Suppressor macrophage treated with lipopolysaccharide for 4 hours (primary cell): ENCODE measurements at regions not wholly inside any gene's neighbourhood (a gene's known extent, or its start where the extent isn't known, plus 50 kb on each side); places are given as distances from the start of the nearest gene placed in this dataset.

ENCODE experiments used
- DNase-seq: peaks from one replicate; pipeline ENCODE4 v3.0.0-alpha.2; 2020

DNA sequence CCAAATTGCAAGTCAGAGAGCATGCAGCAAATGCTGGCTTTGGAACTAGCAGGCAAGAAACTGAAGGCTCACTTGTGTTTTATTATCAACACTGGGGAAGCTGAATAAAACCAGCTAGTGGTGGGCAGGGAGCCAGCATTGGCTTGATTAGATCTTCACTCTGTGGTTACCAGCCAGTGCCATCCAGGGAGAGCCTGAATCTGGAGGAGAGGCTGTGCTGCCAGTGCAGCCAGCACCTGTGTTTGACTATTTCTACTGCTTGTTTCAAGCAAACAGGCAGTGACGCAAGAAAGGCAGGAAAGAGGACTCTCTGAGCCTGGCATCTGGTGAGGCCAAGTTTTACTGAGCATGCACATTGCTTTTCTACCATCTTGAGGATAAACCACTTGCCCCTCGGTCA lies 247.0 kb downstream of the PHLDA1 start:
- DNase-seq: no peak

DNA sequence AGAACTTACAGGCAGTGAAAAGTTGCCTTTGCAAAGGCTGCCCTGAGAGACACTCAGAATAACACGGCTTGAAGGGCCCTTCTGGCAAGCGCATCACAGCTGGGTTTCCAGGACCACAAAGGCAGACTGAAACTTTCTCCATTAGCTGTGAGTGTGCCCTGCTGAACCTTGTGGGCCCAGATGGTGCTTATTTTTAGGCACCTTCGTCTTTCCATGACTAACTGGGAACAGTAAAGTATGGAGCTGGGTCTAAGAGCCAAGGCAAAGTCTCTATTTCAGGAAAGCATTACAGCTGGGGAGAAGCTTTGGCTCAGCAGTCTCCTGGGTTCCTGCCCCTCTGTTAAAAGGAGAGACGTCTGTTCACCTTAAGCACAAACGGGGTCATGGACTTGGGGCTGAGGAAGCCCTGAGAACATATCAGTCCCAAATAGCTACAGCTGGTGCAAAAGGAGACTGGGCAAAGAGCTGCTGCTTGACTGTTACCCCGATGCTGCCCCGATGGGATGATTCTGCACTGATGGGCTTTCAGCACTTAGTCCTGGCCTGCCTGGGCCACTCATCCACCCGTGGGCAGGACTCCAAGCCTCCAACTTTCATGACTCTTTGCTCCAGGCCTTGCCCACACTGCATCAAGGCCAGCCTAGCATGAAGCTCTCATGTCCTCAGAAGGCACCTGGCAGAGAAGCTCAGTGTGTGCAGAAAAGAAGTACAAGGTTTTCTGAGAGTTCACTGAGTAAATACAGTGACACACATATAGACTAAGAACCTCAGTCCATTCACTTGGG lies 248.3 kb downstream of the PHLDA1 start:
- DNase-seq: no peak

DNA sequence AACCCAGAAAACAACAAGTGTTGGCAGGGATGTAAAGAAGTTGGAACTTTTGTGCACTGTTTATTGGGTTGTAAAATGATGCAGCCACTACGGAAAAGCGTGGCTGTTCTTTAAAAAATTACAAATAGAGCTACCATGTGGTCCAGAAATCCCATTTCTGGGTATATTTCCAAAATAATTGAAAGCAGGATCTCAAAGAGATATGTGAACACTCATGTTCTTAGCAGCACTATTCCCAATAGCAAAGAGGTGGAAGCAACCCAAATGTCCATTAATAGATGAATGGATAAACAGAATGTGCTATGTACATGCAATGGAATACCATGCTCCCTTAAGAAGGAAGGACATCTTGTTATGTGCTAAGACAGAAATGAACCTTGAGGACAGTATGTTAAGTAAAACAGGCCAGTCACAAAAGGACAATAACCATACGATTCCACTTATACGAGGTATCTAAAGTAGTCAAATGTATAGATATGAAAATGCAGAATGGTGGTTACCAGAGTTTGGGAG lies 249.5 kb downstream of the PHLDA1 start:
- no peak for DNase-seq

DNA sequence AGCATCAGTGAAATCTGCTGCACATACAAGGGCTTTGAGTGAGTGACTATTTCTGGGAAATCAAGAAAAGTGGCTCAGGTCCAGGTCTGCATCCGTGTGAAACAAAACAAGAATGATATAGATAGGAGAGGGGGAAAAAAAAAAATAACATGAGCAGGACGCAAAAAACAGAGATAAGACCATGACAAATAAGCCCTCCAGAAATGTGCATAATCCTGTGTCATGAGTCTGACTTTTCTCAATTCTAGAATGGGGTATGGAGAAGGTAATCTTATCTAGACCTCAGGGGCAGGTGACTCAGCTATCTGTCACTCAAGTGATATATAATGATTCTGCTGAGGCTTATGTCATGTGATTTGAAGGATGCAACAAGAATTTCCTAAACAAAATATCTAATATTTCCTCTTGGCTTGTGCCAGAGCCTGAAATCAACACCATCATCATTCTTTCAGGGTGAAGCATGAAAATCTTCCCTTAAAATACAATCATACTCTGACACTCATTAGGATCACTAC lies 250.0 kb downstream of the PHLDA1 start:
- no peak for DNase-seq

DNA sequence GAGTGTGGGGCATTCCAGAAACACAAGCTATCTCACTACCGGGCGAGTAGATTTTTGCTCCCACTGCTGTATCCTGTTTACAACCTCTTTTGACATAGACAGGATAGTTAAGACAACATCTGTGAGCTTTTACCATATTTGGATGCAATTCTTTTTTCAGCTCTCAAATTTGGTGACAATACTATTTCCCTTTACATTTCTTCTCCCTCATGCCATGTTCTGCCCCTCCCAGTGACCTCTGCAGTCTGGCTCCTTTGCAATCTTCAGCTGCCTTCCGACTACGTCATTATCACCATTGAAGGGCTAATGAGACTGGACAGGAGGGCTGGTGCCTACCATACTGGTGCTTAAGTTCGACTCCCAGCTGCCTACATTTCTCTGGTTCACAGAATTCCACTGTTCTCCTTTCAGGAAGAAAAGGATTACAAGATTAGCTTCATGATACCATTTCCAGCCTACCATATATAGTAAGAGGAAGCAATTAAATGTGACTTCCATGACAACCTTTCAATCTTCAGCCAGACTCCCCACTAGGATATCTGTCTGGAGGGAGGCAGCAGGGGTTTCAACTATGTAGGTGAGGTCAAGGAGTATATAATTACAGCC lies 251.6 kb downstream of the PHLDA1 start:
- DNase-seq: no peak

DNA sequence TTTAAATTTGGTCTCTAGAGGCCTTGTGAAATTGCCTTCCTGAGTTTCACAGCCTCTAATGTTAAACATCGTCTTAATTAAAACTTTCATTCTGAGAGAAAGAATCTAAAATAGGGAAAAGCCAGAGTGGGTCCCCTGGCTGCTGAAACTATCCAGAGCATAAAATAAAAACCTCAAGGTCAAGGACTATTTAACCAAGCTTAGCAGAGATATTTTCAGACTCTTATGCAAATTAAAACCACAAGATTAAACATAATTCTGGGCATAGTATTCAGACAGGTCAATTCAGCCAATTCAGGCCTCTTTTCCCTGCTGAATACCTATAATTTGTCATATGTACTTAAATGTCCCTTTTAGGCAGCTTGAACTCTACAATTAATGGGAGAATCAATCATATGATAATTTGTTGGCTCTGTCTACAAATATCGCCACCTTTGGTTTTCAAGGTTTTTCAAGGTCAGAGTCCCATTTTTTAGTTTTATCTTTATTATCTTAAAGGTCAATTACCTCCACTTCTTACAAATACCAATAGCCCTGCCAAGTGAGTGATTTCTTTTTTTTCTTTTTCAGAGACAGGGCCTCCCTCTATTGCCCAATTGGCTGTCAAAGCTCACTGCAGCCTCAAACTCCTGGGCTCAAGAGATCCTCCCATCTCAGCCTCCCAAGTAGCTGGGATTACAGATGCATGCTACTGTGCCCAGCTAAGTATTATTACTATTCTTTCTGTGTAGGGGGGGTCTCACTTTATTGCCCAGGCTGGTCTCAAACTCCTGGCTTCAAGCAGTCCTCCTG lies 257.1 kb downstream of the PHLDA1 start:
- no peak for DNase-seq

DNA sequence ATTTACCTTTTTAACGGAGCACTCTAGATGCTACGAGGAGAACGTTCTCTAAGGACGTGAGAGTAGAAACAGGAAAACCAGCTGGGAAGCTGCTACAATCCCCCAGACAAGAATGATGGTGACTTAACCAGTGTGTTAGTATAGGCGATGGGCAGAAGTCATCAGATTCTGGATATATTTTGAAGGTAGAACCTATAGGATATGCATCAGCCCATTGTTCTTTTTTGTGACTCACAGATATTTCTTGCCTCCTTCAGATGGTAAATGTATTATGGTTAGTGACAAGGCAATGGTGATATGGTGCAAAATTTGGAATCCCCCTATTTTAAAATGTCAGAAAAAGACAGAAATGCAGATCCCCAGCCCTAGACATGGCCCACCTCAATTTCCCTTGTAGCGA lies 258.2 kb downstream of the PHLDA1 start:
- DNase-seq: no peak

DNA sequence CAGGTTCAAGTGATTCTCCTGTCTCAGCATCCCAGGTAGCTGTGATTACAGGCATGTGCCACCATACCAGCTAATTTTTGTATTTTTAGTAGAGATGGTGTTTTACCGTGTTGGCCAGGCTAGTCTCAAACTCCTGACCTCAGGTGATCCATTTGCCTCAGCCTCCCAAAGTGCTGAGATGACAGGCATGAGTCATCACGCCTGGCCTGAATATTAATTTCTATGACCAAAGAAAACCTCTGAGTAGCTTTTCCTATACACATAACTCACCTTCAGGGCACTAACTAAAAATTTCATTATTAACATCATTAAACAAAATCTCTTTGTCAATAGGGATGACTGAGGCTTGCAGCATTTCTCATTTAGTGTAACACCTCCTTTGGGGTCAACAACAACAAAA lies 259.6 kb upstream of the KRR1 start:
- DNase-seq: no peak

DNA sequence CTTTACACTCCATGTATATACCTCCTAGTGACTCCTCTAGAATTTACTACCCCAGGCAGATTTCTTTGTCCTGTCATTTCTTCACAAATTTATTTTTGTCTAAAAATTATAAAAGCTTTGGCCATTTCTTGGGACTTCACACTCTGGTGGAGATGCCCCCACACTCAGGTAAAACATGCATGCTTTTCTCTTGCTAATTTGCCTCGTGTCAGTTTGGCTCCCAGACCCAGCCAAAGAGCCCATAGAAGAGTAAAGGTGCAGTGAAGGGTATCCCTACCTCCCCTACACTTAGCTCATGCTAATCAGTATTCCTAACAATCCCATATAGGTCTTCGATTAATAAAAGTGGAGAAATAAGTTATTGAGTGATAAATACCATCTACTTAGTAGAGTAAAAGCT lies 256.5 kb upstream of the KRR1 start:
- DNase-seq: no peak

DNA sequence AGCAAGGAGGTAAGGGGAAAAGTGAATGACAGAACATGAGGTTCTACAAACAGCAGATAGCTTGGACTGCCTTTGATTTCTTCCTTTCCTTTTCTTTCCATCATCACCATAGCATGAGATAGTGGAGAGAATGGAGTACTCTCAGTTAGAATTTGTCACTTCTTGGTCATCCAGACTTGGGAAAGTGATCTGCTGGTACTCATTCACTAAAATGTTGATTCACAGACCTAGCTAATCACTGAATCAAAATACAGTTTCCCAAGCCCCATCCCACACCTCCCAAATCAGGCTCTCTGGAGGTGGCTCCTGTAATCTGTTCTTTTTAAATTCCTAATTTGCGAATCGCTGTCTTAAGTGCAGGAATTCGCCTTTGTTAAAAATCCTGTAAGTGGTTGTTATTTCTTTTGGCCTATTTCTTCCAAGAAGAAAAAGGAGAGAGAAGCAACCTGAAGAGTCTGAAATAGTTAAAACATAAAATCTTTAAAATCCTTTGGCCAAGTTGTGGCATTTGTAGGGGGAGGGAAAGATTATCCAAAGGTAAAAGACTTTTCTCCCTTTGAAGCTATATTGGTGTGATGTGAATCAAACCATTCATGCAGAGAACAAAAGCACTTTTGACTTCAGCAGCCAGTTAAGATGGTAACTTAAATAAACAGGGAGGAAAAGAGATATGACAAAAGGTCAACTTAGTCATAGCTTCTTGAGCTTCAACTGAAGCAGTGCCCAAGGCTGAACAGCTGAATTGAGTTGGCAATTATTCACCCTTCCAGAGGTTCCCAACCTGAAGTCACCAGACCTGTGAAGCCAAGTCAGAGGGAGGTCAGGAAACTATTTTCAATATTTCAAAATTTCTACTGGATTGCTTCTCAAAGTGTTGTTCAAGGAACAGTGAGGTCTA lies 255.1 kb upstream of the KRR1 start:
- peak; percentile 18 for DNase-seq

DNA sequence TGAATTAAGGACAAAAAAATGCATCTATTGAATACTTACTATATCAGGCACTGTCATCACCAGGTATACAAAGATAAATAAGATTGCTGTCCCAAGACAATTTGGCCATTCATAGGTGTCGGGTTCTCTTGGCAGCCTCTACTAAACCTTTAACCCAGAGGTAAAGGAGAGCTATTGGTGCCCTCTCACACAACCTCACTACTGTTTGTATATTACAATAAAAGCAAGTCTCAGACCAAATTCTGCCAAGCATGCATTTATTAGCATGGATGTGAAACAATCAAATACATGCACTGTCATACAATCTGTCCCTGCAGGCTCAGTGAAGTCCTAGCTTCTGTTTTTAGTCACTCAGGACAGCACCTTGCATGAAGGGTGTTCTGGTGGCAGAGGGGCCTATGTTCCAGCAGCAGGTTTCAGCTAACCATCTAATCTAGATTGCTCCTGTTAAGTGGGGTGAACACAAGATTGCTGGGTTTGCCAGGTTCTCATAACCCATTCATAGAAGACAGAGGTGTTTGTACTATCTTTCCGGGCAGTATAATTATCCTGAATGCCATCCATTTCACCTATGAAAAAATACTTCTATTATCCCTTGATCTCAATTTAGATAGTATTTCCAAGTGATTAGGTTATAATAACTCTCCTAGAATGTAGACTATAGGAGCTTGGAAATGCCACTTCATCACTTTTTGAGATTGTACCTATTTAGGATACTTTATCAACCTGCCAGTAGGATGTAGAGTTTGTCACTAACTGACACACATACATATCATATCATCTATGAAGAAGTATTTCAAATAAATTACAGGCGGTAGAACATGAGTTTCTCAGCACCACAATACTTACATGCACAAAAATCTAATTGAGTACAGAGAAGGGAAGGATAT lies 254.0 kb upstream of the KRR1 start:
- DNase-seq: no peak

DNA sequence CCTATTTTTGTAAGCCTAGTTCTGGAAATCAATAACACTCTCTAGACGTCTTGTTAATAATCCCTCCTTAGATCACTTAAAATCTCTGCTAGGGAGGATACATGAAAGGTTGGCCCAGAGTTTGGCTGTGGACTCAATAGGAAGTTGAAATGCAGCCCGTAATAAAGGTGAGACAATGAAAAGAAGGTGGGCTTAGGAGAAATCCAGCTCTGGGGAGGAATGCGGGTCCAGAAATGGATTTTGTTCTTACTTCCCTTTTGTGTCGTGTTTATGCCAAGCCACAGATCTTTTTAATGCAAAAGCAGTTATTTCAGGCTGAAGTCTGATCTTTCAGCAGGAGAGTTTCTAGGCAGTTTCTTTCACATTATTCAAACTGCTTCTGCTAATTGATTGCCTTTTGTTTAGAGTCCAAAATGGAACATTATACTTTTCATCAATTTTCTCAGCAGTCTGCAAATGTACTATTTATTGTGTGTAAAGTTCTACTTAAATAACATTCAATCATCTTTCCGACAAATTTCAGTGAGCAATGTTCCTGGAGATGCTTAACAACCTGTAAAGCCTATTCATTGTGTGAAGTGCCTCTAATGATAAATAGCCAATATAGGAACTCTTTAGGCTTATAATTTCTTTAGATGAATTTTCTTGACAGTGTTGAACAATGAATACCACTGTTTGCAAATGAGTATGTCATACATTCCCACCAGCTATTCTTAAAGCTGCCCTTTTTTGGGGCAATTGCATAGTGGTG lies 252.9 kb upstream of the KRR1 start:
- no peak for DNase-seq

DNA sequence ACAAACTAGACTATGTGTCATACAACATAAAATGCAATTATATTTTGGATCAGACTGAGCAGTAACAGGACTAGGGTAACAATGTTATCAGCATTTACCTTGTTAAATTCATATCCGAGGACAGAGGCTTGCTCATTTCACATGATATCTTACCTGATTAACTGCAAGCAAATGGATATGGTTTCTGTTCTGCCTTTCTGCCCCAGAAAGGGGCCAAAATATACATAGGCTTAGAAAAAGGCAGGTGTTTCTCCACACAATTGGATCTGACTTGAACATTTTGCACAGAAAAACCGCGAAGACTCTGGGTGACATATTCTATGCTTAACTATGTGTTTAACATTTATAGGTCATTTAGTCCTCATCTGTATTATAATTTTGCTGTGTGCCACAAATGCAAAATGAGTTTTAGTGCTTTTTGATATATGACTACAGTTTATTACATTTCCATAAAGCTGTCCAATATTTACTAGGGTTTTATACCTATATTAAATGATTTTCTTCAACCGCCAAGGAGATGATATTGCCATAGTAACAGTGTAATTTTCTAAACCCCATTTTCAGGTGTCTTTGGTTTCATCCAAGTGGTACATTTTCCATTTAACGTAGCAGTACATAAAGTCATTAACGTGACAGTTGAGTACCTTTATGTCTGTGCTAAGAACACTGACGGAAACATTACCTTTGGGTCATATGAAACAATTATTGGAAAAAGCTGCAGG lies 249.3 kb upstream of the KRR1 start:
- DNase-seq: no peak

DNA sequence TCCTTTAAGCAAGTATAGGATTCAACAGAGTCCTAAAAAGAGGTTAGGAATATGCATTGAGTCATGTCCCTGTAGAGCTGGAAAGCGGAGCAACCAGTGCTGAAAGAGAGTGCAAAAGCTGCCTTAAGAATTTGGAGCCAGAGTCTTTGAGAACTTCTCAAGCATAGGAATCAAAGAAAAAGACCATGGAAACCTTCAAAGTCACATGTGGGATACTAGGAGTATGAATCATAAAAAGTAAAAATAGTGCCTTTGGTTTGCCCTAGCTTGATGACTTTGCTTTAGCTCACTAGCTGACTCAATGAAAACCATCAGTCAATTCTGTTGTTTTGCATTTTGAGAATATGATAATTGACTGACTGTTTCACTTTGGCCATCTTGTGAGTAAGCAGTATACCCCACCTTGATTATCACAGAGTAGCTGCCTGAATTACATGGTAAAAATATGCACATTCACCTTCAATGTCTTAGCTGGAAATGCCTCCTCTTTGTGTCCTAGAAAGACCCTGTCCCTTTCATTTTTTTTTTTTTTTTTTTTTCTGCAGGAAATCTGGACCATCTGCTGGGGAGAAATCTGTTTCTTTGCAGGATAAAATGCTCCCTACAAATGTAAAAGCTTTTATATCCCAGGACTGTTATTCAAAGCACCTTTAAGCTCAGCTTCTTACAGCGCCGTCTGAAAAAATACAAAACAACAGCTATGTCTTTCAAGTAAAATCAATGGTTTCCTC lies 248.6 kb upstream of the KRR1 start:
- peak; percentile 54 for DNase-seq

DNA sequence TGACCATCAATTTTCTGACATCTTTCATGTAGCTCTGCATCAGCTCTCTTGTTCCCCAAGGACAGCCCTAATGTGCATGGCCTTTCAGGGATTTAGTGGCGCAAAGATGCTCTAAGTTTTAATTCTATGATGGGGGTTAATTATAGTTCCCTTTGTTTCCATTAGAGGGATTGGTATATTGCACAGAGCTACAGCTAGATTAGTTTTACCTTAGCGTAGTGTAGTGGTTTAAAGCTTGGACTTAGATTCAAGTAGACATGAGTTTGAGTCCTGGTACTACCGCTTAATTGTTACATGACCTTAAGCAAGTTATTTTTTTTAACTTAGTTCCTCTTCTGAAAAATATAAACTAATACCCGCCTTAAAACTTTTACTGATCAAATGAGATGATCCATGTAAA lies 247.8 kb upstream of the KRR1 start:
- DNase-seq: no peak

DNA sequence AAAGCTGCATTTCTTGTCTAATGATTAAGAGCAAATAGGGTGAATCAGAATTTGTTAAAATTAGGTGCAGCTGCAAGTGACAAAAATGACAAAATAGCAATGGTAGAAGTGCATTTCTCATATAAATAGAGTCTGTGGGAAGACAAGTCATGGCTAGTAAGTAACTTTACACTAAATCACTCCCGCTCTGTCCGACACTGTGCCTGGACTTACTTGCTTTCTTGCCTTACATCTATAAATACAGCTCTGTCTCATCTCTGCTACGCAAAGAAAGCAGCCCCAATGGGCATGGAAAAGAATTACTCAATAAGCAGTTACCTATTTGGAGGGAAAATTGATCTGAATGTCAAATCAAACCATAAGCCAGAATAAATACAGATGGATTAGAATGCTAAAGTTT lies 245.4 kb upstream of the KRR1 start:
- DNase-seq: no peak

DNA sequence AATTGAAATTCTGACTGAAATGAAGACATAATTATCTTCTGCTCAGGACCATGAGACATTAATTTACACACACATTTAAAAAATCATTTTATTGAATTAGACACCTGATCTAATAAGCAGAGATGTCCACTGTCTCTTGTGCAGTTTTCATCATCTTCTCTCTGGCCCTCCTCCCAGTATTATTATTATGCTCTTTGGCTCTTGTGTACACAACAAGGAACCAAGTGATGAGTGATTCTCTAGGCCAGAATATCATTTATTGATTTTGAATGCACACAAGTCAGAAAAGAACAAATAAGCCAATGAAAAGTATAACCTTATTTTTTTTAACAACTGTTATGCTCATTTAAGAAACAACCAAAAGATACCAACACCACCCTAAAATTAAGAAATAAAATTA lies 244.7 kb upstream of the KRR1 start:
- no peak for DNase-seq

DNA sequence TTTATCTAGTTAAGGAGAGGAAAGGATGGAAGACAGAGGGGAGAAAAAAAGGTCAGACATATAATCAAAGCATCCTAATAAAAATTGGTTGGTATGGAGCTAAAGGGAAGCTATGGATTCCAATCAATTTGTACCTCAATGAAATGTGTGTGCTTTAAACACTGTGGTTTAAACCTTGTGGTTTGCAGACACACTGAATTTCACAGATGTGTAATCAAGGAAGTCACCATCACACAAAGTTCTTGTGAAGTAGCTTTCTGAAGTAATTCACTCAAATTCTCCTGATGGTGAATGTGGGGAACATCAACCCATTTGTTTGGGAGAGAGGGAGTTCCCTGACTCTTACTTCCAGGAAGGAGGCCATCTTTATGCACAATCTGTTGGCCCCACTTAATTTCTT lies 243.3 kb upstream of the KRR1 start:
- no peak for DNase-seq

DNA sequence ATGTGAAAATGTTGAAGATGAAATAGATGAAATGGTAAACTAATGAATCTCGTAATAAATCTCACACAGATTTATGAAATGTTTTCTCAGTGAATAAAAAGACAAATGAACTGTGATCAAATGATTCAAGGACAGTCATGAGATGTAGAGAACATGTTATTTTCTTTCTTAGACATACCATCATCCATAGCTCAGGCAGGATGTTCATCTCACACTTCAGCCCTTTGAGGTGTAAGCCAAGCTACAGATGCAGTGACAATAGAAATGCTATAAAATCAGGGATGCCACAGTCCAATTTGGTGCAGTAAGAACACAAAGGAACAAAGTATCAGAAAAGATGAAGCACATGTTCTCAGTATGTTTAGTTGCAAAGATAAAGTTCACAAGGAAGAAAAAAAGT lies 242.7 kb upstream of the KRR1 start:
- DNase-seq: no peak
